HG03378 (cell line): ENCODE measurements at regions not wholly inside any gene's neighbourhood (a gene's known extent, or its start where the extent isn't known, plus 50 kb on each side); places are given as distances from the start of the nearest gene placed in this dataset.

Experiments used
- ATAC-seq: cut with Tn5 transposase; IDR thresholded peaks from one replicate; pipeline ENCODE4 v1.9.1; 2021; ENCODE audit warnings: mild to moderate bottlenecking, moderate library complexity; ENCODE audit not compliant: unreplicated experiment

DNA sequence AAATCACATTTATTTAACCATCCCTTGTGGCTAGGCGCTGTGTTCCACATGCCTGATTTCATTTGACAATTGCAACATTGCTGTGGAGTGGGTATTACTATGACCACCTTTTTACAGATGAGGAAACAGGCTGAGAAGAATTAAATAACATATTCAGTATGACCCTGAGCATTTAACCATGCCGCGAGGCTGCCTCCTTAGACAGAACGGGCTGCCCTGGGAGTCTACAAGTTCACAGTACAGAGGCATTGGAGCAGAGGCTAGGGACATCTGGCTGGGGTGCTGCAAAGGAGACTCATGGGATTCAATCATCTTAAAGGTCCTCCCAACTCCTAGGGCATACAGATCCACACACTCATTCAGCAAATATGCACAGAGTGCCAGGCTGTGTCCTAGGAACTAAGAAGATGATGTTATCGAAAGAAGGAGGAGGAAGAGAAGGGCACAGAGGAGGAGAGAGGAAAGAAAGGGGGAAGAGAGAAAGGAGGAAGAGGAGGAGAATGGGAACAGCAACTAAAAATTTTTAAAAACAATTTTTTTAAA is 164.7 kb upstream of the CCND2 start:
- ATAC-seq = no peak

DNA sequence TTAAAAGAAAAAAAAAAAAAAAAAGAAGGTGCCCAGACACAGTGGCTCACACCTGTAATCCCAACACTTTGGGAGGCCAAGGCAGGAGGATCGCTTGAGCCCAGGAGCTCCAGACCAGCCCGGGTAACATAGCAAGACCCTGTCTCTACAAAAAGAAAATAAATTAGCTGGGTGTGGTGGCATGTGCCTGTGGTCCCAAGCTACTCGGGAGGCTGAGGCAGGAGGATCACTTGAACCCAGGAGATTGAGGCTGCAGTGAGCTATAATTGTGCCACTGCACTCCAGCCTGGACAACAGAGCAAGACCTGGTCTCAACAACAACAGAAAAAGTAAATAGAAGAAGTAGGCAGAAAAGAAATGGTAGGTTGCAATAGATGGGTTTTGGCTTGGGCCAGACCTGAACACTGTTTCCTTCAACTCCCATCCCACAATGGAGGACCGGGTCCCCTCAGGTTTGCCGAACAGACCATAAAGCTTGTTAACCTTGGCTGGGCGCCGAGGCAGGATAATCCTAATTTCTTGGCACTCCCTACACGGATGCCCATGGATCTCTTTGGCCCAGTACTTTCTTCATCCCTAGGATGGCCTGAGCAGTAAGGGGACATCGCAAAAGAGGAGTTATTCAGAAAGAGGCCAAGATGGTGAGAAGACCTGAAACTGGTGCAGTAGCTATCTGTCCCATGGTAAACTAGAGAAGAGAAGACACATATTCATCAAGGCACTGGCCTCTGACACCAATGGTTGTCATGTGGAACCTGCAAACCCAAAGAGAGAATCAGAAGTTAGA is 165.5 kb upstream of the CCND2 start:
- no peak for ATAC-seq

DNA sequence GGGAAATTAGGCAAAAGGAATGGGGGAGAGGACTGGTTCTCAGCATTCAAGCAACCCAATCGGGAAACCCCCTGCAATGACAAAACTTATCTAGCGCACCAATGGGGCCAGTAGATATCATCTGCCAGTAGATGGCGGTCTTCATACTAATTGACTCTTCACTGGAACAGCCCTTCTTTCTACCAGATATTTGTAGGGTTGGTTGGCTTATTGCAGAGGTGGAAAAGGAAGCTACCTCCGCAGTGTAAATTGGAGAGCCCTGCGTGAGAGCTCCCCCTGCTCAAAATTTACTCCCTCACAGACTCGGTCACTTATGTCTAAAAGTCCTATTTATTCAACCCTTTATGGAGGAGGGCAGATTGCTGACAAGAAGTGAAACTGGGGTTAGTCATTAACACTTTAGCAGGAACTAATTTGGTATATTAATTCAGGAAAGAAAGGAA is 166.1 kb upstream of the CCND2 start:
- peak; percentile 88 for ATAC-seq

DNA sequence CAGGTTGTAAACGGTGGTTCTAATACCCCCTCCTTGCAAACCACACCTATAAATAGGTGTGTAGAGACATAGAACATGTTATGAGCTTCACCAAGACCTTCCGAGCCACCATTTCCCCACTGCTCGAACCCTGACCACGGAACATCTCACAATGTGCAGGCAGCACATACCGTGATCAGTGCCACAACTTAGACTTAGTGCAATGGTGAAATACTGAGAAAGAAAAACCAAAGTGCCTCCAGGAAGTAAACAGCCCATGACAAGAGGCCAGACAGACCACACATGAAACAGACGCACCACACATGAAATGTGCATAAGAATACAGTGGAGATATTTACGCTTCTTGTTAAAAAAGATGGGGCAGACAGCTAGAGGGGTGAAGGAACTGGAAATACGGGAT is 166.9 kb upstream of the CCND2 start:
- ATAC-seq = no peak

DNA sequence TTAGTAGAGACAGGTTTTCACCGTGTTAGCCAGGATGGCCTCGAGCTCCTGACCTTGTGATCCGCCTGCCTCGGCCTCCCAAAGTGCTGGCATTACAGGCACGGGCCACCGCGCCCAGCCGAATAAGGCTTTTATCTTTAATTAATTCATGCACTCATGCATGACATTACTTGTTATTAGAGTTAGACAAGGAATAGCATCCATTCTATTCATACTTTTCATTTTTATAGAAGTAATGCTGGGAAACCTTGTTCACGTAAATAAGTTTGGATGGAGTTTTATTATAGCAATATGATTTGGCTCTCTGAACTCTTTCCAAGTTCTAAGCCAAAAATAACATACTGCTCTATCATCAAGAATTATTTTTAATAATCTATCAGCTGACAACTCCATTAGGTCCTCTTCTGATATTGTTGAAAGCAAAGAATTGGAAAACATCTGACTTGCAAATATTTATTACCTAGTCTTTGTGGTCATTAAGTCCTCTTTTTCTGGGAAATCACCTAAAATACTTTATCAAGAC is 168.8 kb upstream of the CCND2 start:
- no peak for ATAC-seq

DNA sequence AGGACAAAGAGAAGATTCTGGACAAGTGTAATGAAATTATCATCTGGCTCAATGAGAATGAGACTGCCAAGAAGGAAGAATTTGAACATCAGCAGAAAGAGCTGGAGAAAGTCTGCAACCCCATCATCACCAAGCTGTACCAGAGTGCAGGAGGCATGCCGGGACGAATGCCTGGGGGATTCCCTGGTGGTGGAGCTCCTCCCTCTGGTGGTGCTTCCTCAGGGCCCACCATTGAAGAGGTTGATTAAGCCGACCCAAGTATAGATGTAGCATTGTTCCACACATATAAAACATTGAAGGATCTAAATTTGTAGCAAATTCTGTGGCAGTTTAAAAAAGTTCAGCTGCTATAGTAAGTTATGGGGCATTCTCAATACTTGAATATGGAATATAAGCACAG is 174.3 kb upstream of the CCND2 start:
- ATAC-seq = no peak

DNA sequence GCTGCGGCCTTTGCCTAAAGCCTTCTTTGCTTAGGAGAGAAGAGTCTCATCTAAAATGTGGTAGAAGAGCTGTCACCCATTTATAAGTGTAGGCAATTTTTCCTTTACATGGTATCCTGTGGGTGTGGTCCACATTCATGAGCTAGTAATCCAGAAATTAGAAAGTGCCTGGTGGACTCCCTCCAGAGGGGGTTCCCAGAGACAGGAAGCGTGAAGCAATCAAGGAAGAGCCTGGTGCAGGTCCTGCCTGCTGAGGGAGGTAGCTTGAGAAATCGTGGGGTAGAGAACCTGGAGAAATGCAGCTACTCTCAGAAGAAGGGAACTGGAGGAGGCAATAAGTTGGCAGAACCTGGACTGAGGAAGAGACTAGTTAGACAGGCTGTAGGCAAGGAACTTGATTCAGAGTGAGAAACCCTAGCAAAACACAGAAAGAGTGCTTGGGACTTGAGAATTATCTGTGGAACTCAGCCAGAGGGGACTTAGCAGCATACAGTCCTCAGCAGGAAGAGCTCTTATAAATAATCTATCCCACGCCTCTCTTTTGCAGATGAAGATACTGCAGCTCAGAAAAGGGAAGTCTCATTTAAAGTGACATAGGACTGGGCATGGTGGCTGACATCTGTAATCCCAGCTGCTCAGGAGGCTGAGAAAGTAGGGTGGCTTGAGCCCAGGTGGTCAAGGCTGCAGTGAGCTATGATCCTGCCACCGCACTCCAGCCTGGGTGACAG is 182.4 kb upstream of the CCND2 start:
- ATAC-seq = no peak

DNA sequence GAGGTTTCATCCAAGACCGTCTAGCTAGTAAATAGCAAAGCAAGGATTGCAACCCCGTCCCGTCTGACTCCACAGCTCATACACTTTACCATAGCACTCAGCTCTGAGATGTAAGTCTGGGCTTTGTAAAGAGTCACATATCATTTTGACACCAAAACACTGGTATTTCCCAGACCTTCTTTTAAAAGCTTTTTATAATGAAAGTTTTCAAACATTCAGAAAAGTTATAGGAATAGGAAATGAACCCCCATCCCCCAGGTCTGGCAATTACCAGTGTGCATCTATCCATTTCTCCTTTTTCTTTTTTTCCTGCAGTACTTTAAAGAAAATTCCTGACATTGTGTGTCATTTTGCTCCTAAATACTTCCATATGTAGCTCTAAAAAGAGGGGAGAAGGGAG is 183.6 kb upstream of the CCND2 start:
- no peak for ATAC-seq

DNA sequence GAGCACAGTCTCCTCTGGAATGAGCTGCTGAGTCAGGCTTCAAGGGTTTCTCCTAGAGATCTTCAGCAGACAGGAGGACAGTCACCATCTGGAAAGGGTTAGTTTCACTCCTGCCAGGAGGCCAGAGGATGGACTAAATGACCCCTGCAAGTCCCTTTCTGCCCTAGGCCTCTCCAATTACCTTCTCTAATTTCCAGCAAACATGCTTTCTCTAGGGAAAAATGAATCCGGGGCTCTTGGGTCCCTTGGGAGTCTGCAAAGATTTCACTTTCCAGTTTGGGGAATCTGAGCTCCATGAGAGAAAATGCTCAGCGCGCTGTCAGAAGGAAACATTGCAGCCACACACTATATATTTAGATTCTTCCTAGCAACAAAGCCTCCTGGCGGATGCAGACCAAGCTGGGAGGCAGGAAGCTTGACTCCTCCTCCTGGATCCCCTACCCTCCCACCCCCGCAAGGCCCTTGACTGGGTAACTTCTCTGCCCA is 184.4 kb upstream of the CCND2 start:
- no peak for ATAC-seq

DNA sequence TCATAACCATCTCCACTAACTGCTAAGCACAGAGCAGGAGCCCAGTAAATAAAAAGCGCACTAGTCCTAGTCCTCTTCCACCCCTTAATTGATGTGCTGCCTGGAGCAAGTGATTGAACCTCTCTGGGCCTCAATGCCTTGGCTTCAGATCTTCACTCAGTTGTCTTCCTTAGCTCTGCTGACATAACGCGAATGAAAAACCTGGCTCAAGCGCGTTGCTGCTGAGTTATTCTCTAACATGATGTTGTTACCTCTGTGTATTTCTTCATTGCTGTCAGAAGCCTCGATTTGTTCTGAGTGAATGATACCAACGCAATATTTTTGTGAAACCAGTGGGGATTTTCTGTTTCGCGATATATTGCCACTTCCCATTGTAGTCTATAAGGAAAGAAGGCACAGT is 185.1 kb upstream of the CCND2 start:
- no peak for ATAC-seq

DNA sequence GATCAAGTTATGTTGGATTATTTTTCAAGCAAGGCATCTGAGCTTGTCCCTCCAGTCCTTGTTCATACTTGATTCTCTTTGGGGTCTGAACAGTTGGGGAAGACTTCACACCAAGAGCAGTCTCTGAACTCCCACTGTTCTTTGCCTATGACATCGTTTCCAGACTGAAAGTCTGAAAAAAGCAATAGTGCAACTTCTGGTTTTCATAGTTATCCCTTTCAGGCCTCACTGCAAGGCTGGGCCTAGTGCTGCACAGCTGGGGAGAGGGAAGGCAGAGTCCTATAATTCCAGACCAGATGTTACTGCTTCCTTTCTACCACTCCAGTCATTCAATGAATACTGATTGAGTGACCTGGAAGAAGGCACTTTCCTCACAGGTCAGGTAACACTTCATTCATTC is 187.1 kb upstream of the CCND2 start:
- no peak for ATAC-seq

DNA sequence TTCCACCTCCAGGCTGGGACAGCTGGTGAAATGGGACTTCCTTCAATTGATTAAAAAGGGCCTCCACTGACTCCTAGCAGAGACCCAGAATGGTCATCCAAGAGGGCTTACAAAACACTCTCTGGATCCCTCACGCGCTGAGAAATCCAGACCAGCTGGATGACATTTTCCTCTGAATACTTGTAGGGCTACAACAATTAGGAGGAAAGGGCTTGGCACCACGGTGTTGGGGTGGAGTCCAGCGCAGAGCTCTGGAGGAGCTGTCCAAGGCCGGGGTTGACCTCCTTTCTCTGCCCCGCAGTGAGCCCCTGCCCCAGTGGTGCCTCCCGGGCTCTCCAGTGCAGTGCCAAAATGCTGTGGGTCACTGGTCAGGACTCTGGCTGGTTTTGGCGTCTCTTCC is 189.0 kb upstream of the CCND2 start:
- ATAC-seq = no peak

DNA sequence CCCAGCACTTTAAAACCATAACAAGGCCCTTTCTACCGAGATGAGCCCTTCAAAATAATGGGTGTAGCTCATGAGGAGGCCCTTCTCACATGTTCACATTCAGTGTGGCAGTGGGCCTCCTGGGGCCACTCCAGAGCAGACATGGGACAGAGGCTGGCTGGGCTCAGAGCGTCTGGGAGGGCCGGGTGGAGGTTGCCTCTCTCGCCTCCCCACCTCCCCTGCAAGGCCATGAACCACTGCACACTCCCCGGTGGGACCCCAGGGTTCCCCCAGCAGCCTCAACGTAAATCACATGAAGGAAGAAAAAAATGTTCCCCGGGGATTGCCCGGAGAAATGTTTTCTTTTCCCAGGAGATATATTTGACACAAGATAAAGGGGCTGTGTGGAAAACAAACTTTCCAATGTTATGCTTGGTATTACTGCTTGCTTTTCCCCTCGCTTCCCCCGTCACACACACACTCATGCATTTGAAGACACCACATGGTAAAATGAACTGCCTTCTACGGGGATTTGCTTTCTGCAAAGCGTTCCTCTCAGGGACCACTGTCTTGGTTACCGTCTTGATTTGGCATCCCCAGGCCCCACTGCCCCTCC is 190.7 kb upstream of the CCND2 start:
- ATAC-seq = no peak

DNA sequence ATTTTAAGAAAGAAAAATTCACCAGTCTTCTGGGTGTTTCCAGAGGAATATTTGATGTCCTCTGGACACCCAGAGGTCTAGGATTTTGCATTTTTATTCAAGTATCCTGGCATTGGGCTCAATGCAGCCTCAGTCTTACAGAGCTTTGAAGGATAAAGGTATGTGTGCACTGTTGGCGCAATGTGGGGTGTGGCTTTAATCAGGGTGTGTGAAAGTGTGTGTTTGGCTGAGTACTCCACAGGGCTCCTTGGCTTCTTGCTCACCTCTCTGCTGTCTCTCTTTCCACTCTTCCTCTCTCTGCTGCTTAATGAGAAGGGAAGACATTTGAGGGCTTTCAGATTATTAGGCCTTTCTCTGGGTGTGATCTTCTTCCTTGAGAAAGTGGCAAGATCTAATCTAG is 193.3 kb upstream of the CCND2 start:
- ATAC-seq = no peak

DNA sequence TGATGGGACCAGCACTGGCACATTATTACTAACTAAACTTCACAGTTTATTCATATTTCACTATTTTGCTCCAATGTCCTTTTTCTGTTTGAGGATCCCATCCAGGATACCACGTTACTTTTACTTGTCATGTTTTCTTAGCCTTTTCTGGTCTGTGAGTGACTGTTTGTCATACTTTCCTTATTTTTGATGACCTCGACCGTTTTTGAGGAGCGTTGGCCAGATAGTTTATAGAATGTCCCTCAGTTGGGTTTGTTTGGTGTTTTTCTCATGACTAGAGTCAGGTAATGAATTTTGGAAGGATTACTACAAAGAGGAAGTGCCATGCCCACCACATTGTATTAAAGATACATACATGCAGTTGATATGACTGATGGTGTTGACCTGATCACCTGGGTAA is 199.4 kb upstream of the CCND2 start:
- ATAC-seq = no peak

DNA sequence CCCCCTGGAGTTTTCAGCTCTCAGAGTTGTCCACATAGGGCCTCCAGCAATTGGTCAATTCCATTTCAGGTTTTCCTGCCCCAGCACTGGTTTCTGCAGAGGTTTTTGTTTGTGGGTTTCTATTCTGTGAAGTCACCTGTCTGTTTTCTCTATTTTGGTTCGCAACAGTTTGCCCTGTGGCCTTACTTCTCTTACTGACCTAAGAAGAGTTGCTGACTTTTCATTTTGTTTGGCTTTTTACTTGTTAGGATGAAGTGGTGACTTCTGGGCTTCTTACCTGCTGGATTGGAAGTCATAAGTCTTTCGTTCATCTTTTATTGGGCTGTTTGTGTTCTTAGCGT is 196.4 kb upstream of the PARP11 start:
- no peak for ATAC-seq

DNA sequence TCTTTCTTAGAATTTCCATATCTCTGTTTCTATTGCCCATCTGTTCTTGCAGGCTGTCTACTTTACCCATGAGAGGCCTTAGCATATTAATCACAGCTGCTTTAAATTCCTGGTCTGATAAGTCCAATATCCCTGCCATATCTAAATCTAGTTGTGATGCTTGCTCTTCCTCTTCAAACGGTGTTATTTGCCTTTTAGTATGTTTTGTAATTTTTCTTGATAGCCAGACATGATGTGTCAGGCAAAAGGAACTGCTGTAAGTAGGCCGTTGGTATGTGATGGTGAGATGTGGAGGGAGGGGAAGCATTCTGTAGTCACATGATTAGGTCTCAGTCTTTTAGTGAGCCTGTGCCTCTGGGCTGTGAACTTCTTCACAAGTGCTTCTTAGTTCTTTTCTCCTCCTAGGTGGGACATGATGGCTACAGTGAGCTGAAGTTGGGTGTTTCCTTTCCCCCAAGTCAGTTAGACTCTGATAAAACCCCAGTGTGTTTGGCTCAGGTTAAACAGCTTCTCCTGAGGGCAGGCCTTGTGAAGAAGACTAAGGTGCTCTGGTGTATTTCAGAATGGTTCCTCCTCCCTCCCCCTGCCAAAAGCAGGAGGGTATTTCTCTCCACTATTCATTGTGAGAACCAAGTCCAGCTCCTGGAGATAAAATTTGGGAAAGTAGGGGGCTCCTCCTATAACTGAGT is 195.9 kb upstream of the PARP11 start:
- no peak for ATAC-seq

DNA sequence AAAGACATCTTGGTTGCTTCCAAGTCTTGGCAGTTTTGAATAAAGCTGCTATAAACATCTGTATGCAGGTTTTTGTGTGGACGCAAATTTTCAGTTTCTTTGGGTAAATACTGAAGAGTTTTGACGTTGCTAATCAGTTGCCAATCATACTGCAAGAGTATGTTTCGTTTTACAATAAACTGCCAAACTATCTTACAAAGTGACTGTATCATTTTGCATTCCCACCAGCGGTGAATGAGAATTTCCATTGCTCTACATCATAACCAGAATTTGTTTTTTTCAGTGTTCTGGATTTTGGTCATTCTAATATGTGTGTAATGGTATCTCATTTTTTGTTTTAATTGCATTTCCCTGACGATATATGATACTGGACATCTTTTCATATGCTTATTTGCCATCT is 190.8 kb upstream of the PARP11 start:
- ATAC-seq = no peak

DNA sequence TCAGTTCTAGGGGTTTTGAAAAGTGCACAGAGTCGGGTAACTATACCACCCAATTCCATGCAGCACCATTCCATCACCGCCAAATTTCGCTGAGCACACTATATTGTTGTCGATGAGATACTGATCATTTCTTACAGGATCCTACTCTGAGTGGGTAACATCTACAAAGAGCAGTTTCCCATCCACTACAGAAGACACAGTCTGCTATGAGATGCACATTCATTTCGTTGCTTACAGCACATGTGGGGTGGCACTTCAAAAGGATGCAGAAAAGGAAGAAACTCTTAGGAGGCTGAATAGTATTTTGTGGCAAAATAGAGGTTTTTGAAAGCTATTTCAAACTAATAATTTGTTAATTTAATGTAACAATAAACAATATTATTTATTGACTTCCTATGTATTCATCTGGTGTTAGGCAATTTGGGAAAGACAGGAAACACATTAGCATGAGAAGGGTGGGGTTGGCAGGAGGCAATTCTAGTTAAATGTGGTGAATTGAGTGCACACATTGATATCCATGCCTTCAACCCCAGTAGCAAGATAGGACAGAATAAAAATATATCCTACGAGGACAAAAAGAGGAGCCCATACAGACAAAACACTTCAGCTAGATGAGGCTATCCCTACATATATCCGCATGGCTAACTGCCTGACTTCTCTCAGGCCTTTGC is 186.8 kb upstream of the PARP11 start:
- ATAC-seq = no peak
